ENCODE measurements at regions not wholly inside any gene's neighbourhood (a gene's known extent, or its start where the extent isn't known, plus 50 kb on each side); places are given as distances from the start of the nearest gene placed in this dataset.

DNA sequence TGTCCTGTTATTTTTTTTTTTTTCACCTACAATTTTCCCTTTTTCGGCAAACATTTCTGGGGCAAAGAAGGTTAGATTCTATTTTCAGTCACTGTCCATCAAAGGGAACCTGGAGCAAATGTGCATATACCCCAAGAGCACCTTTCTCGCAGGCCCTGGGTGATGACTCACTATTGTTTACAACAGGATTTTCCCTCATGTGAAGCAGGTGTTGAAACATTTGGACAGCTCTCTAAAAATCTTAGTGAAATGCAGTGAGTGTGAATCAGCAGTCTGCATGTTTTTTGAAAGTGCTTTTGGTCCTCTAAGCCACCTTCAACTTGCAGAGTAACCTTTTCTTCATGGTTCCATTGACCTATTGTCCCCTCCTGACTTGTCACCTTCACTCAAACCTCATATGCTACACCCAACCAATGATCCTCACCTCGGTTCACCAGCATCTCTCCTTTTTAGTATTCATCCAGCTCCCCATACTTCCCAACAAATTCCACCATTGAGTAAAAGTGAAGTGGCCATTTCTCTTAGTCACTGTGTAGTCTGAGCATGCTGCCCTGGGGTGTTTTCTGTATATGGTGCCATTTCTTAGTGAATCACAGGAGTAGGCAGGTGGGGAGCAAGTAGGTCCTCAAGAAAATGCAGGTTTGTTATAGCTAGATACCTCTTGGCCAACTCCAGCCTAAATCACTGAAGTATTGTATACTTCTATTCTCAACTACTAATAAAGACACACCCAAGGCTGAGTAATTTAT lies 260.2 kb downstream of the BMP4 start:
- Histone ChIP-seq H3K27me3 (ENCODE audit: control insufficient read depth in 2 of 2, insufficient read depth in 2 of 2, low read length in 2 of 2) (no peaks in the 10 kb centered on the region), H3K4me2 (ENCODE audit: insufficient read depth, low read length) (no peak overlapping the region), H3K27ac (ENCODE audit: extremely low read depth, low read depth, low read length) (no peak overlapping the region), H3K79me2 (ENCODE audit: control insufficient read depth, insufficient read depth, low read length) (no peaks in the 10 kb centered on the region), H3K36me3 (ENCODE audit: control insufficient read depth, insufficient read depth, low read length) (no peaks in the 10 kb centered on the region), H2AFZ (ENCODE audit: low read depth, low read length) (no peak overlapping the region), H3K4me3 (no peak overlapping the region), H4K20me1 (replicated peaks; ENCODE audit: control insufficient read depth, insufficient read depth, low read length) (no peaks in the 10 kb centered on the region), H3K9me3 (replicated peaks; ENCODE audit: control insufficient read depth, insufficient read depth, low read depth, low read length) (no peaks in the 10 kb centered on the region), H3K9me1 (ENCODE audit: control insufficient read depth, insufficient read depth, low read length) (no peaks in the 10 kb centered on the region), H3K4me1 (replicated peaks in 1 of 2; ENCODE audit: control insufficient read depth in 2 of 2, insufficient read depth in 2 of 2, low read length in 2 of 2) (no peaks in the 10 kb centered on the region), H3K9ac (ENCODE audit: insufficient read depth in 1 of 2, low read depth in 2 of 2, low read length in 2 of 2) (no peak overlapping the region)
- ChIA-PET CTCF (ENCODE audit: low intra/inter-chr PET ratio) (no interaction called here), POLR2A (no interaction called here)
- ATAC-seq (no peak), FAIRE-seq (no peak), DNase-seq (ENCODE audit: extremely low read depth in 1 of 4, low spot score in 3 of 4) (no peak)
- BruUV-seq (replicated peaks), result no TSS peak
- TF ChIP-seq, protein P1, sequence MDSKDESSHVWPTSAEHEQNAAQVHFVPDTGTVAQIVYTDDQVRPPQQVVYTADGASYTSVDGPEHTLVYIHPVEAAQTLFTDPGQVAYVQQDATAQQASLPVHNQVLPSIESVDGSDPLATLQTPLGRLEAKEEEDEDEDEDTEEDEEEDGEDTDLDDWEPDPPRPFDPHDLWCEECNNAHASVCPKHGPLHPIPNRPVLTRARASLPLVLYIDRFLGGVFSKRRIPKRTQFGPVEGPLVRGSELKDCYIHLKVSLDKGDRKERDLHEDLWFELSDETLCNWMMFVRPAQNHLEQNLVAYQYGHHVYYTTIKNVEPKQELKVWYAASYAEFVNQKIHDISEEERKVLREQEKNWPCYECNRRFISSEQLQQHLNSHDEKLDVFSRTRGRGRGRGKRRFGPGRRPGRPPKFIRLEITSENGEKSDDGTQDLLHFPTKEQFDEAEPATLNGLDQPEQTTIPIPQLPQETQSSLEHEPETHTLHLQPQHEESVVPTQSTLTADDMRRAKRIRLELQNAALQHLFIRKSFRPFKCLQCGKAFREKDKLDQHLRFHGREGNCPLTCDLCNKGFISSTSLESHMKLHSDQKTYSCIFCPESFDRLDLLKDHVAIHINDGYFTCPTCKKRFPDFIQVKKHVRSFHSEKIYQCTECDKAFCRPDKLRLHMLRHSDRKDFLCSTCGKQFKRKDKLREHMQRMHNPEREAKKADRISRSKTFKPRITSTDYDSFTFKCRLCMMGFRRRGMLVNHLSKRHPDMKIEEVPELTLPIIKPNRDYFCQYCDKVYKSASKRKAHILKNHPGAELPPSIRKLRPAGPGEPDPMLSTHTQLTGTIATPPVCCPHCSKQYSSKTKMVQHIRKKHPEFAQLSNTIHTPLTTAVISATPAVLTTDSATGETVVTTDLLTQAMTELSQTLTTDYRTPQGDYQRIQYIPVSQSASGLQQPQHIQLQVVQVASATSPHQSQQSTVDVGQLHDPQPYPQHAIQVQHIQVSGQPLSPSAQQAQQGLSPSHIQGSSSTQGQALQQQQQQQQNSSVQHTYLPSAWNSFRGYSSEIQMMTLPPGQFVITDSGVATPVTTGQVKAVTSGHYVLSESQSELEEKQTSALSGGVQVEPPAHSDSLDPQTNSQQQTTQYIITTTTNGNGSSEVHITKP (IDR thresholded peaks at IDR 0.05; ENCODE audit: partially characterized antibody), result no peak
- no peak for TF ChIP-seq RBM34 (IDR thresholded peaks at IDR 0.05; ENCODE audit: borderline replicate concordance, insufficient read depth, low read length)
- TF ChIP-seq MCM3 (IDR thresholded peaks at IDR 0.05), result no peak
- TF ChIP-seq, protein P2, sequence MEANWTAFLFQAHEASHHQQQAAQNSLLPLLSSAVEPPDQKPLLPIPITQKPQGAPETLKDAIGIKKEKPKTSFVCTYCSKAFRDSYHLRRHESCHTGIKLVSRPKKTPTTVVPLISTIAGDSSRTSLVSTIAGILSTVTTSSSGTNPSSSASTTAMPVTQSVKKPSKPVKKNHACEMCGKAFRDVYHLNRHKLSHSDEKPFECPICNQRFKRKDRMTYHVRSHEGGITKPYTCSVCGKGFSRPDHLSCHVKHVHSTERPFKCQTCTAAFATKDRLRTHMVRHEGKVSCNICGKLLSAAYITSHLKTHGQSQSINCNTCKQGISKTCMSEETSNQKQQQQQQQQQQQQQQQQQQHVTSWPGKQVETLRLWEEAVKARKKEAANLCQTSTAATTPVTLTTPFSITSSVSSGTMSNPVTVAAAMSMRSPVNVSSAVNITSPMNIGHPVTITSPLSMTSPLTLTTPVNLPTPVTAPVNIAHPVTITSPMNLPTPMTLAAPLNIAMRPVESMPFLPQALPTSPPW (CRISPR knock-in tag; IDR thresholded peaks at IDR 0.05), result no peak
- TF ChIP-seq MEF2A (IDR thresholded peaks at IDR 0.05; ENCODE audit: control insufficient read depth, low read depth, low read length), result no peak
- TF ChIP-seq, protein P3, sequence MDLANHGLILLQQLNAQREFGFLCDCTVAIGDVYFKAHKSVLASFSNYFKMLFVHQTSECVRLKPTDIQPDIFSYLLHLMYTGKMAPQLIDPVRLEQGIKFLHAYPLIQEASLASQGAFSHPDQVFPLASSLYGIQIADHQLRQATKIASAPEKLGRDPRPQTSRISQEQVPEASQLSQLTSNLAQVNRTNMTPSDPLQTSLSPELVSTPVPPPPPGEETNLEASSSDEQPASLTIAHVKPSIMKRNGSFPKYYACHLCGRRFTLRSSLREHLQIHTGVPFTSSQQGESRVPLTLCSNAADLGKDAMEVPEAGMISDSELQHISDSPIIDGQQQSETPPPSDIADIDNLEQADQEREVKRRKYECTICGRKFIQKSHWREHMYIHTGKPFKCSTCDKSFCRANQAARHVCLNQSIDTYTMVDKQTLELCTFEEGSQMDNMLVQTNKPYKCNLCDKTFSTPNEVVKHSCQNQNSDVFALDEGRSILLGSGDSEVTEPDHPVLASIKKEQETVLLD (IDR thresholded peaks at IDR 0.05), result no peak
- no peak for TF ChIP-seq TCFL5 (CRISPR knock-in tag; conservative IDR thresholded peaks at IDR 0.05)
- TF ChIP-seq RUNX1 (IDR thresholded peaks at IDR 0.05; ENCODE audit: low read depth), result no peak
- in situ Hi-C loops (cut with MboI), result no loop called here
- 0% methylated on average over 3 of the region's 3 CpGs for WGBS (ENCODE audit: insufficient coverage, low coverage, missing lambda C conversion rate)
- intact Hi-C loops (cut with micrococcal nuclease), result no loop called here
